ENCODE measurements at regions not wholly inside any gene's neighbourhood (a gene's known extent, or its start where the extent isn't known, plus 50 kb on each side); places are given as distances from the start of the nearest gene placed in this dataset.

DNA sequence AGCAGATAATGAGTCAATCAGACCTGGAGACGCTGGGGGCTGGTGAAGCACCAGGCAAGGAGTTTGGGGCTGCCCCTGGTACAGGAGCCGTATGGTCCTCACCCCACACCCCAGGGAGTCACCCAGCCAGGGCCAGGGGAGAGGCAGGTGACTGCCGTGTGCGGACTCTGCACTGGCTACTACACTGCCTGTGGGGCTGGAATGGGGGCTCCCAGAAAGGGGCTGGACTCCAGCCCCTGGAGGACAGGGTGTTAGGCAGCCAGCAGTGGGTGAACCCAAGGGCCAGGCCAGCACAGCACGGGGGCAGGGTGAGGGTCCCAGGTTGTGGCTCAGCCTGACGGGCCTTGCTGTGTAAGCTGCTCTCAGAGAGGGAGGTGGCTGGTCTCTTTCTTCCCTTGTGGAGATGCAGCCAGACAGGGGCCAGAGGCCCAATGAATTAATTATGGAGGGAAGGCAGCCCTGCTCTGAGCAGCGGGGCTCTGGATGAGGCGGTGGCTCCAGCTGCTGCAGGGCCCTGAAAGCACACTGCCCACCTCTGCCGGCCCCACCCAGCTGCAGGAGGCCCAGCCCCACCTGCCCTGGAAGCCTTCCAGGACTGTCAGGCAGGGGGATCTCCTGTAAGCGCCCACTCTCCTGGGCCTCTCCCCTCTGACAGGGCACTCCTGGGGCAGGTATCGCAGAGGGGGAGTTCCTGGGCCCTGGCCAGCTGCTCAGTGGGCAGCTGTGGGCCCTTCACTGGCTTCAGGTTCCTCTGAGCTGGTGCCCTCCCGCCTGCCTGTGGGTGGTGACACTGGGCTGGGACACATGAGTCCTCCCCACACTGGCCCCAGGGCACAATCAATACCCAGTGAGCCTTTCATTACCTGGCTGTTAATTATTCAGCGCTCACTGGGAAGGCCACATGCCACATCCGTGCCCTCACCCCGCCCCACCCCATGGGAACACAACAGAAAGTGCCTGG, 142.5 kb upstream of the C14orf180 start:
- Mint-ChIP-seq H3K4me3 (ENCODE audit: unreplicated experiment) (no peak overlapping the region), H3K9me3 (ENCODE audit: unreplicated experiment) (no peaks in the 10 kb centered on the region), H3K27ac (ENCODE audit: unreplicated experiment) (no peak overlapping the region), H3K27me3 (ENCODE audit: insufficient read depth, unreplicated experiment) (peaks cover 13% of the 10 kb centered on the region), H3K4me1 (ENCODE audit: low read depth, unreplicated experiment) (no peaks in the 10 kb centered on the region), H3K36me3 (ENCODE audit: insufficient read depth, unreplicated experiment) (no peaks in the 10 kb centered on the region)
- Histone ChIP-seq H3K27me3 (replicated peaks; ENCODE audit: control insufficient read depth, insufficient read depth, low read length) (no peaks in the 10 kb centered on the region), H3K9me3 (no peaks in the 10 kb centered on the region), H3K4me3 (ENCODE audit: low read depth, low read length) (no peak overlapping the region), H3K36me3 (ENCODE audit: control insufficient read depth, insufficient read depth, low read length) (no peaks in the 10 kb centered on the region), H3K4me1 (no peaks in the 10 kb centered on the region)
- ChIA-PET CTCF (no interaction called here), POLR2A (no interaction called here)
- DNase-seq = no peak
- BruUV-seq (replicated peaks) = no TSS peak
- intact Hi-C loops (cut with micrococcal nuclease; ENCODE audit: unreplicated experiment) = no loop called here
- TF ChIP-seq, protein P1, sequence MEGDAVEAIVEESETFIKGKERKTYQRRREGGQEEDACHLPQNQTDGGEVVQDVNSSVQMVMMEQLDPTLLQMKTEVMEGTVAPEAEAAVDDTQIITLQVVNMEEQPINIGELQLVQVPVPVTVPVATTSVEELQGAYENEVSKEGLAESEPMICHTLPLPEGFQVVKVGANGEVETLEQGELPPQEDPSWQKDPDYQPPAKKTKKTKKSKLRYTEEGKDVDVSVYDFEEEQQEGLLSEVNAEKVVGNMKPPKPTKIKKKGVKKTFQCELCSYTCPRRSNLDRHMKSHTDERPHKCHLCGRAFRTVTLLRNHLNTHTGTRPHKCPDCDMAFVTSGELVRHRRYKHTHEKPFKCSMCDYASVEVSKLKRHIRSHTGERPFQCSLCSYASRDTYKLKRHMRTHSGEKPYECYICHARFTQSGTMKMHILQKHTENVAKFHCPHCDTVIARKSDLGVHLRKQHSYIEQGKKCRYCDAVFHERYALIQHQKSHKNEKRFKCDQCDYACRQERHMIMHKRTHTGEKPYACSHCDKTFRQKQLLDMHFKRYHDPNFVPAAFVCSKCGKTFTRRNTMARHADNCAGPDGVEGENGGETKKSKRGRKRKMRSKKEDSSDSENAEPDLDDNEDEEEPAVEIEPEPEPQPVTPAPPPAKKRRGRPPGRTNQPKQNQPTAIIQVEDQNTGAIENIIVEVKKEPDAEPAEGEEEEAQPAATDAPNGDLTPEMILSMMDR (IDR thresholded peaks at IDR 0.05; ENCODE audit: insufficient read depth in 1 of 2, low read depth in 1 of 2, low read length in 1 of 2, severe bottlenecking in 1 of 2, unreplicated experiment in 1 of 2) = no peak

DNA sequence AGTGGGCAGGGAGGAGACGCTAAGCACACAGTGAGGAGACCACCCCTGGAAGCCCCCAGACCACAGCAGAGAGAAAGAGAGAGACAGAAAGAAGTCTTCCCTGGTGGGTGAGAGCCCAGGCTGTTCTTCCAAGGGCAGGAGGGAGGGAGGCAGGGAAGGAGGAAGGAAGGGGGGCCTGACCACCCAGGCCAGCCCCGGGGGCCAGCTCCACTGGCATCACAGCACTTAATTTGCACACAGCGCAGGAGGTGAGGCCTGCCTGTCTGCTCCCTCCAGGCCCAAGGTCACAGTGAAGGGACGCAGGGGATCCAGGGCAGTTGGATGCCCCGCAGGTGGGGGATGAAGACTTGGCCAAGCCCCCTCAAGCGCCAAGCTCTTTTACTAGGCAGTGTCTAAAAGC, 141.9 kb upstream of the C14orf180 start:
- ChIA-PET CTCF (no interaction called here), POLR2A (no interaction called here)
- BruUV-seq (replicated peaks) = no TSS peak
- no peak overlapping the region for H3K4me3 Mint-ChIP-seq (ENCODE audit: unreplicated experiment)
- Histone ChIP-seq H3K9me3 (no peaks in the 10 kb centered on the region), H3K4me1 (no peaks in the 10 kb centered on the region), H3K36me3 (ENCODE audit: control insufficient read depth, insufficient read depth, low read length) (no peaks in the 10 kb centered on the region), H3K4me3 (ENCODE audit: low read depth, low read length) (no peak overlapping the region), H3K27me3 (replicated peaks; ENCODE audit: control insufficient read depth, insufficient read depth, low read length) (no peaks in the 10 kb centered on the region)
- H3K27ac Mint-ChIP-seq (ENCODE audit: unreplicated experiment) = no peak overlapping the region
- H3K4me1 Mint-ChIP-seq (ENCODE audit: low read depth, unreplicated experiment) = no peaks in the 10 kb centered on the region
- no peak for DNase-seq
- intact Hi-C loops (cut with micrococcal nuclease; ENCODE audit: unreplicated experiment) = no loop called here
- H3K36me3 Mint-ChIP-seq (ENCODE audit: insufficient read depth, unreplicated experiment) = no peaks in the 10 kb centered on the region
- TF ChIP-seq, protein P1 (IDR thresholded peaks at IDR 0.05; ENCODE audit: insufficient read depth in 1 of 2, low read depth in 1 of 2, low read length in 1 of 2, severe bottlenecking in 1 of 2, unreplicated experiment in 1 of 2) = no peak
- H3K9me3 Mint-ChIP-seq (ENCODE audit: unreplicated experiment) = no peaks in the 10 kb centered on the region
- H3K27me3 Mint-ChIP-seq (ENCODE audit: insufficient read depth, unreplicated experiment) = peaks cover 13% of the 10 kb centered on the region

DNA sequence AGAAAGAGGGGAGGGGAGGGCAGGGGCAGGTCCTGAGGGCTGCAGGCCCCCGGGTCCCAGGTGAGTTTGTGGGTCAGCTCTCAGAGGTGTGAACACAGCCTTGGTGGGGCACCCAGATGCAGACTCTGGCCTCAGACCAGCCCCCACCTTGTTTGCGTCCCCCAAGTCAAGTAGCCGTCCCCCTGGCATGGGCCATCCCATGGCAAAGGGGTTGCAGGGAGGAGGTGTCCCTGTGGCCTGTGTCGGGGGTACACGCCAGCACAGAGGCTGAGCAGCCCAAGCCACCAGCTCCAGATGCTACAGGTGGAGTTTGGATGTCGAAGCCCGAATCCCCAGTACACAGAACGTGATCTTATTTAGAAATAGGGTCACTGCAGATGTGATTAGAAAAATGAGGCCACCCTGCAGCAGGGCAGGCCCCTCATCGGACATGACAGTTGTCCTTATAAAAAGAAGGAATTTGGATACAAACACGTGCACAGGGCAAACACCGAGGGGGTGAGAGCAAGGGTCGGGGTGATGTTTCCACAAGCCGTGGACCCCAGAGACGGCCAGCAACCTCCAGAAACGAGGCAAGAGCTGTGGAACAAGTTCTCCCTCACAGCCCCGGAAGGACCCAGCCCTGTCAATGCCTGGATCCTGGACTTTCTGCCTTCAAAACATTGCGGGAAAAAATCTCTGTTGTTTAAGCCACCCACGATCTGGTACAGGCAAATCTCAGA, 141.2 kb upstream of the C14orf180 start:
- H3K36me3 ChIP-seq (ENCODE audit: control insufficient read depth, insufficient read depth, low read length) = no peaks in the 10 kb centered on the region
- Mint-ChIP-seq H3K9me3 (ENCODE audit: unreplicated experiment) (no peaks in the 10 kb centered on the region), H3K27me3 (ENCODE audit: insufficient read depth, unreplicated experiment) (peaks cover 13% of the 10 kb centered on the region), H3K36me3 (ENCODE audit: insufficient read depth, unreplicated experiment) (no peaks in the 10 kb centered on the region), H3K27ac (ENCODE audit: unreplicated experiment) (no peak overlapping the region), H3K4me3 (ENCODE audit: unreplicated experiment) (no peak overlapping the region), H3K4me1 (ENCODE audit: low read depth, unreplicated experiment) (no peaks in the 10 kb centered on the region)
- DNase-seq = no peak
- H3K27me3 ChIP-seq (replicated peaks; ENCODE audit: control insufficient read depth, insufficient read depth, low read length) = no peaks in the 10 kb centered on the region
- no TSS peak for BruUV-seq (replicated peaks)
- intact Hi-C loops (cut with micrococcal nuclease; ENCODE audit: unreplicated experiment) = no loop called here
- ChIA-PET CTCF (no interaction called here), POLR2A (no interaction called here)
- no peaks in the 10 kb centered on the region for H3K9me3 ChIP-seq
- no peaks in the 10 kb centered on the region for H3K4me1 ChIP-seq
- no peak overlapping the region for H3K4me3 ChIP-seq (ENCODE audit: low read depth, low read length)
- TF ChIP-seq, protein P1 (IDR thresholded peaks at IDR 0.05; ENCODE audit: insufficient read depth in 1 of 2, low read depth in 1 of 2, low read length in 1 of 2, severe bottlenecking in 1 of 2, unreplicated experiment in 1 of 2) = no peak
